ENCODE measurements at regions not wholly inside any gene's neighbourhood (a gene's known extent, or its start where the extent isn't known, plus 50 kb on each side); places are given as distances from the start of the nearest gene placed in this dataset.

DNA sequence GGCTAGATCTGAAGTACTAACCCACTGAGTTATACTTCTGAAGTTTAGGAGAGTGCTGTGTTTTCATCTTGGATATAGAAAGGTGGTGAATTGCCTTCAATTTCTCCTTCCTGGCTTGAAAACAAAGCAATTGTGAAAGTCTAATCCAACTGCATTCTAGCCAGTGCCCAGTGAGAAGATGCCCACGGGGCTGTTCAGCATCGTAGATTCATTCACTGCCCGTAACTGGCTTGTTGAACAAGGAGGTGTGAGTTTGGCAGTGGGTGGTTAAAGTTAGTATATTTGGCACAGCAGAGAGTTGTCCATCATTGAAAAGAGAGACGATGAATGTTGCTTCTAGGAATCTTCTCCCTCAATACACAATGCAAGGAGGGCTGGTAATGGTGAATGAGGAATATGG, 82.3 kb upstream of the RND3 start:
- TF ChIP-seq GABPA (IDR thresholded peaks at IDR 0.05 in 1 of 2, conservative IDR thresholded peaks at IDR 0.05 in 1 of 2) (no peak), CTCF (IDR thresholded peaks at IDR 0.05; ENCODE audit: low read depth, low read length, missing input control) (no peak), TAF1 (conservative IDR thresholded peaks at IDR 0.05) (no peak), YY1 (IDR thresholded peaks at IDR 0.05) (no peak), REST (IDR thresholded peaks at IDR 0.05) (no peak), EGR1 (IDR thresholded peaks at IDR 0.05; ENCODE audit: low read depth in 2 of 2) (no peak), SP1 (IDR thresholded peaks at IDR 0.05) (no peak), JUND (IDR thresholded peaks at IDR 0.05) (no peak), RAD21 (IDR thresholded peaks at IDR 0.05) (no peak), MAX (IDR thresholded peaks at IDR 0.05) (no peak), ZBTB33 (IDR thresholded peaks at IDR 0.05) (no peak), ATF3 (IDR thresholded peaks at IDR 0.05) (no peak)

All from liver (tissue), 3 donors.